GM10248 (cell line): ENCODE measurements at regions not wholly inside any gene's neighbourhood (a gene's known extent, or its start where the extent isn't known, plus 50 kb on each side); places are given as distances from the start of the nearest gene placed in this dataset.
"Not testable (repeated sequence)": the region's sequence is repeated elsewhere in the genome, so short reads cannot be mapped to it uniquely, and the experiment has no call there.

Source experiments
- CTCF ChIA-PET: fragments of 300-600 bp; sonication (Branson Sonifier 250); formaldehyde crosslinking; extraction: SDS; loops from one replicate; lab custom pipeline; 2021; ENCODE audit warnings: antibody characterized with exemption; lab: Yijun Ruan, JAX
- POLR2A ChIA-PET: fragments of 350-650 bp; sonication (Branson Sonifier 250); formaldehyde crosslinking; extraction: SDS; loops from one replicate; lab custom pipeline; 2020; ENCODE audit warnings: antibody characterized with exemption; lab: Yijun Ruan, JAX
- DNase-seq: peaks from one replicate; pipeline ENCODE4 v3.0.0; 2012; ENCODE audit errors: extremely low spot score
- TF ChIP-seq, protein P1 (sequence below): IDR thresholded peaks from 2 replicates; pipeline ENCODE4 v1.5.1; 2012; ENCODE audit warnings: mild to moderate bottlenecking, low read depth; ENCODE audit errors: extremely low read depth, missing control alignments, control extremely low read depth

DNA sequence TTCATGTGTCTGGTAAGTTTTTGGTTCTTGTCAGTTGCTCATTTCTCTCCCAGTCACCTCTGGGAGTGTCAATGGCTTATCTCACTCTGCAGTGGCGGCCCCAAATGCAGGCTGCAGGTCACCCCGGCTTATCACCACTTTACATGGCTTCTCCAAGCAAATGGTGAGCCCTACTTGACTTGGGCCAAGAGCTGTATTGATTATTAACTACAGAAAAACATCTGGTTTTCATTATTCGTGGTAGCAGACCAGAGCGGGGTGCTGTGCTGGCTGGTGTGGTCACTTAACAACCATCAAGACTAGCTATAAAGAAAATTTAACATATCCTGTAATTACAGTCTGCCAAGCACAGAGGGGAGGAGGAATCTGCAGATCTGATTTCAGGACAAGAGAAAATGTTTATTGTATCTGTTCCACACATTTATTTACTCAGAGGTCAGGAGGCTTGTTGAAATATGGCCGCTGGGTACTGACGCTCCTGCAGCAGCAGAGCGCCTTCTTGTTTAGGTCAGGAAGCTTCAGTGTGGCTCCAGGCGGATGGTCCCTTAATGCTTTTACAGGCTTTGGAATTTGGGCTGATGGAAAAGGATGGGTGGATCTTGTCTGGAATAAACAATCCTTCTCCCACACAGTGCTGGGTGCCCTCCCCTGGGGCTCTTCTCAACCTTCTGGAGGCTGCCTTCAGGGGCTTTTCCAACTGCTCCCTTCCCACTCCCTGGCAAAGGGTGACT lies 87.8 kb downstream of the HLX start:
- TF ChIP-seq, protein P1, sequence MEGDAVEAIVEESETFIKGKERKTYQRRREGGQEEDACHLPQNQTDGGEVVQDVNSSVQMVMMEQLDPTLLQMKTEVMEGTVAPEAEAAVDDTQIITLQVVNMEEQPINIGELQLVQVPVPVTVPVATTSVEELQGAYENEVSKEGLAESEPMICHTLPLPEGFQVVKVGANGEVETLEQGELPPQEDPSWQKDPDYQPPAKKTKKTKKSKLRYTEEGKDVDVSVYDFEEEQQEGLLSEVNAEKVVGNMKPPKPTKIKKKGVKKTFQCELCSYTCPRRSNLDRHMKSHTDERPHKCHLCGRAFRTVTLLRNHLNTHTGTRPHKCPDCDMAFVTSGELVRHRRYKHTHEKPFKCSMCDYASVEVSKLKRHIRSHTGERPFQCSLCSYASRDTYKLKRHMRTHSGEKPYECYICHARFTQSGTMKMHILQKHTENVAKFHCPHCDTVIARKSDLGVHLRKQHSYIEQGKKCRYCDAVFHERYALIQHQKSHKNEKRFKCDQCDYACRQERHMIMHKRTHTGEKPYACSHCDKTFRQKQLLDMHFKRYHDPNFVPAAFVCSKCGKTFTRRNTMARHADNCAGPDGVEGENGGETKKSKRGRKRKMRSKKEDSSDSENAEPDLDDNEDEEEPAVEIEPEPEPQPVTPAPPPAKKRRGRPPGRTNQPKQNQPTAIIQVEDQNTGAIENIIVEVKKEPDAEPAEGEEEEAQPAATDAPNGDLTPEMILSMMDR: no peak
- ChIA-PET CTCF (interaction anchor here (1.0 to 2.3 kb wide), 2 partner anchors 20 to 105 kb away, joined by 3 to 9 read pairs; no protein-coding TSS in a partner anchor), POLR2A (no interaction called here)
- no peak for DNase-seq

DNA sequence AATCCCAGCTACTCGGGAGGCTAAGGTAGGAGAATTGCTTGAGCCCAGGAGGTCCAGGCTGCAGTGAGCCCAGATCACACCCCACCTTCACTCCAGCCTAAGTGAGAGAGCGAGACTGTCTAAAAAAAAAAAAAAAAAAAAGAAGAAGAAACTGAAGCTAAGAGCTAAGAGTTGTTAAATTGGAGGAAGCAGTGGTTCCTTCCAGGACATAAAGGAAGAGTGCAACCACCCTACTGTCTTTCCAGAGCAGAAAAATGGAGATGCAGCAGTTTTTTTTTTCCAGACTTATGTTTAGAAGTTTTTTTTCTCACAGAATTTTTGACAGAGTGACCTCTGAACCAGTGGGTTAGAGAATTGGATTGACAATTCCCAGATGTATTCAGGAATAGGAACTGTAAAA lies 88.7 kb downstream of the HLX start:
- CTCF ChIA-PET: interaction anchor here (2.3 kb wide), 1 partner anchor 20 kb away, joined by 9 read pairs; no protein-coding TSS in a partner anchor
- TF ChIP-seq, protein P1: no peak
- POLR2A ChIA-PET: no interaction called here
- DNase-seq: no peak

DNA sequence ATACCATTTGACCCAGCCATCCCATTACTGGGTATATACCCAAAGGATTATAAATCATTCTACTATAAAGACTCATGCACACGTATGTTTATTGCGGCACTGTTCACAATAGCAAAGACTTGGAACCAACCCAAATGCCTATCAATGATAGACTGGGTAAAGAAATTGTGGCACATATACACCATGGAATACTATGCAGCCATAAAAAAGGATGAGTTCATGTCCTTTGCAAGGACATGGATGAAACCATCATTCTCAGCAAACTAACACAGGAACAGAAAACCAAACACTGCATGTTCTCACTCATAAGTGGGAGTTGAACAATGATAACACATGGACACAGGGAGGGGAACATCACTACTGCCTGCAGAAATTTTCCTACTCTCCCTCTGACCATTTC lies 90.0 kb downstream of the HLX start:
- POLR2A ChIA-PET, CTCF ChIA-PET, DNase-seq: not testable (repeated sequence)

DNA sequence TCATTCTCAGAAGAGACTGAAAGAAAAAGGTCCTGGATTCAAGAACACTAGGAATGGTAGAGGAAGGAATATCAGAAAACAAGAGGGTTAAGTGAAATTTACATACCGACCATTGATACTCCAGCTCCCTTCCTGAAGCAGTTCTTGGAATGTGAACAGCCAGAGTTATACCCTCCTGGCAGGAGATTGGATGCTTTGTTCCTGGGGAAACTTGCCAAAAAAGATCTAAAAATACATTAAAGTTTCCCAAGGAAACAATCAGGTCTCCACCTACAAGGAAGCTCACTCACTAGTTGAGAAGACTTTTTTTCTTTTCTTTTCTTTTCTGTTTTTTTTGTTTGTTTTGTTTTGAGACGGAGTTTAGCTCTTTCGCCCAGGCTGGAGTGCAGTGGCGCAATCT lies 91.1 kb downstream of the HLX start:
- TF ChIP-seq, protein P1: no peak
- POLR2A ChIA-PET: no interaction called here
- no peak for DNase-seq
- CTCF ChIA-PET: no interaction called here

DNA sequence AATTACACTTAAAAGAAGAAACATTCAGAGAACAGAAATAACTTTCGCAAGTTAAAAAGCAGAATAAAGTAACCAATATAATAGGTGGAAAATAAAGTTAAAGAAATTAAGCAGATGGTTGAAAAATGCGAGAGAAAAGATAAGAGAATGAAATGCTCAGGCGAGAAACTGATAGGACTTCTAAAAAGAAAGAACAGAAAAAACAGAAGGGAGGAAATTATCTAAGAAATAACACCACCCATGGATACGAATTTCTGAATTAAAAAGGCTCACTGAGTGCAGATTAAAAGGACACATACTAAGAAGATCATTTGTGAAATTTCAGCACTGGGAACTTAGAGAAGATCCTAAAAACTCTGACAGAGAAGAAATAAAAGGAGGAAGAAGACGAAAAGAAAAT lies 92.0 kb downstream of the HLX start:
- POLR2A ChIA-PET: no interaction called here
- DNase-seq: no peak
- TF ChIP-seq, protein P1: no peak
- CTCF ChIA-PET: no interaction called here

DNA sequence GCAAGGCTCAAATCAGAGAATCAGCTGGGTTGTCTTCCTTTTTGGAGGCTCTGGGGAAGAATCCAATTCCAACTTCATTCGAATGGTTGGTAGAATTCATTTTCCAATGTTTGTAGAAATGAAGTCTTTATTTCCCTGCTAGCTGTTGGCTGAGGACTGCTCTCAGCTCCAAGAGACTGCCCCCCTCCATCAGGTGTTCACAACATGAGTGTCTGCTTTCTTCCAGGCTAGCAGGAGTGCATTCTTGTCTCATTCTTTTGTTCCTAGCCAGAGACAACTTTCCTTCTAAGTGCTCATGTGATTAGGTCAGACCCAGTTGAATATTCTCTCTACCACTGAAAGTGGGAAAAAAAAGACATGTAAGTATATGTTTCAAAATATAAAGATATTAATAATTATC lies 95.2 kb downstream of the HLX start:
- TF ChIP-seq, protein P1: no peak
- ChIA-PET CTCF (no interaction called here), POLR2A (no interaction called here)
- DNase-seq: no peak

DNA sequence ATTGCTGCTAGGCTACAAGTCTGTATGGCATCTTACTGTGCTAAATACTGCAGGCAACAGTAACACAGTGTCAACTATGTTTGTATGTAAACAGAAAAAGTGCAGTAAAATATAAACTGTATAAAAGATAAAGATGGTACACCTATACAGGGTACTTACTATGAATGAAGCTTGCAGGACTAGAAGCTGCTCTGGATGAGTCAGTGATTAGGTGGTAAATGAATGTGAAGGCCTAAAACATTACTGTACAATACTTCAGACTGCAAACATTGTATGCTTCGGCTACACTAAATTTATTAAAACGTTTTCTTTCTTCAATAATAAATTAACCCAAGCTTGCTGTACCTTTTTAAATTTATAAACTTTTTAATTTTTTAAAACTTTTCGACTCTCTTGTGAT lies 97.1 kb downstream of the HLX start:
- TF ChIP-seq, protein P1: no peak
- CTCF ChIA-PET: no interaction called here
- POLR2A ChIA-PET: no interaction called here
- DNase-seq: no peak
